Heart left ventricle (tissue), 16 donors: ENCODE measurements at regions not wholly inside any gene's neighbourhood (a gene's known extent, or its start where the extent isn't known, plus 50 kb on each side); places are given as distances from the start of the nearest gene placed in this dataset.

Experiments used
- ATAC-seq, 4 donors: fragments of 200-7000 bp; cut with Tn5 transposase; one replicate each; pipeline ENCODE4 v1.9.1; 2020 to 2022; ENCODE audit warnings: moderate library complexity in 4 of 4, mild to moderate bottlenecking in 3 of 4, moderate number of reproducible peaks in 1 of 4
- DNase-seq, 5 donors: peaks; one replicate each; pipeline ENCODE4 v3.0.0-alpha.2; 2020
- H3K27ac ChIP-seq, 12 donors: fragments of 200-600 bp; sonication (generic) in 4 of 12; one replicate each; pipeline versions ENCODE4 v1.5.0 to v1.8.0; 2016 to 2022; ENCODE audit warnings: mild to moderate bottlenecking in 2 of 12
- H3K27me3 ChIP-seq, 9 donors: fragments of 200-600 bp; sonication (generic) in 2 of 9; one replicate each; pipeline versions ENCODE4 v1.5.1 to v1.8.0; 2016 to 2022; ENCODE audit warnings: mild to moderate bottlenecking in 3 of 9
- H3K36me3 ChIP-seq, 9 donors: fragments of 200-600 bp; sonication (generic) in 2 of 9; one replicate each; pipeline versions ENCODE4 v1.5.0 to v1.8.0; 2018 to 2022; ENCODE audit warnings: mild to moderate bottlenecking in 2 of 9
- H3K4me1 ChIP-seq, 12 donors: fragments of 200-600 bp; sonication (generic) in 4 of 12; one replicate each; pipeline versions ENCODE4 v1.5.0 to v1.8.0; 2016 to 2022; ENCODE audit warnings: mild to moderate bottlenecking in 3 of 12
- H3K4me3 ChIP-seq, 12 donors: fragments of 200-600 bp; sonication (generic) in 4 of 12; one replicate each; pipeline versions ENCODE4 v1.5.0 to v1.8.0; 2017 to 2022; ENCODE audit warnings: mild to moderate bottlenecking in 9 of 12, moderate library complexity in 4 of 12
- H3K9me3 ChIP-seq, 12 donors: fragments of 200-600 bp; sonication (generic) in 4 of 12; one replicate each; pipeline versions ENCODE4 v1.5.0 to v1.8.0; 2016 to 2022; ENCODE audit warnings: mild to moderate bottlenecking in 1 of 12
- CTCF ChIP-seq, 12 donors: fragments of 200-600 bp; sonication (generic) in 4 of 12; IDR thresholded peaks; one replicate each; pipeline versions ENCODE4 v1.5.0 to v1.8.0; 2018 to 2022; ENCODE audit warnings: antibody characterized with exemption in 12 of 12, mild to moderate bottlenecking in 5 of 12
- POLR2A ChIP-seq, 2 donors: fragments of 450-650 bp; IDR thresholded peaks; one replicate each; pipeline ENCODE4 v1.6.1; 2017; ENCODE audit warnings: antibody characterized with exemption in 2 of 2, mild to moderate bottlenecking in 2 of 2, moderate library complexity in 2 of 2
- WGBS, 4 donors: extraction: QIAGEN DNeasy Blood & Tissue Kit in 2 of 4; methylation state at CpG; one replicate each; pipeline versions ENCODE4 v1.1.5 to v1.1.7; 2013 to 2018; 5-methylcytosine and 5-hydroxymethylcytosine counted together
- intact Hi-C, 10 donors: fragments of 100-400 bp; cut with DNase I; formaldehyde crosslinking; loops; one replicate each; pipeline versions ENCODE4 v1.11.1 to v1.14.2; 2022
- donor health status: ischemic (EF 13 %, LVEDD 7.1; RV severe dilation, severe dysfunction).
- donor health status: healthy with polysubstance abuse.
- donor health status: DM: no; HTN: yes; CAD: no.
- donor health status: DM: no; HTN: no; CAD: no.
- donor health status: ischemic (EF 25% LVEDD 6.9; RV normal size, moderate dysfunction).
- donor health status: ischemic (EF 25% LVEDD 5.7; RV mildly dilated, moderate dysfunction).
- donor health status: healthy.
- donor health status: DM: yes; HTN: yes; CAD: no.
- donor health status: ischemic (EF 35%, LVEDD 5.7; RV mildly dilated, moderate dysfunction).
- donor health status: nonischemic (EF 11% LVEDD 7.7; RV severe dilation, severe dysfunction).
- donor health status: DM: yes; HTN: yes; CAD: no.
- donor health status: PGD.
- donor health status: ischemic (EF 29% LVEDD 5.4; RV normal size, mild dysfunction).
- donor health status: nonischemic (EF 23%, LVEDD 6.1; RV moderate dilation, normal function).

GRCh38 chr2:137771064-137771463 lies 193.2 kb upstream of the HNMT start:
- intact Hi-C loops: no loop called here
- Histone ChIP-seq H3K4me1 (no peaks in the 10 kb centered on the region), H3K27ac (no peak overlapping the region), H3K27me3 (no peaks in the 10 kb centered on the region), H3K9me3 (peaks cover 0 to 10% (median 0%) of the 10 kb centered on the region in 12 donors), H3K4me3 (no peak overlapping the region), H3K36me3 (no peaks in the 10 kb centered on the region)
- TF ChIP-seq CTCF (IDR thresholded peaks at IDR 0.05): no peak
- TF ChIP-seq POLR2A (IDR thresholded peaks at IDR 0.05): no peak
- 57 to 77% (median 69%) methylated on average over 1 of the region's 1 CpG for WGBS, 4 donors
- ATAC-seq (no peak), DNase-seq (no peak)

DNA sequence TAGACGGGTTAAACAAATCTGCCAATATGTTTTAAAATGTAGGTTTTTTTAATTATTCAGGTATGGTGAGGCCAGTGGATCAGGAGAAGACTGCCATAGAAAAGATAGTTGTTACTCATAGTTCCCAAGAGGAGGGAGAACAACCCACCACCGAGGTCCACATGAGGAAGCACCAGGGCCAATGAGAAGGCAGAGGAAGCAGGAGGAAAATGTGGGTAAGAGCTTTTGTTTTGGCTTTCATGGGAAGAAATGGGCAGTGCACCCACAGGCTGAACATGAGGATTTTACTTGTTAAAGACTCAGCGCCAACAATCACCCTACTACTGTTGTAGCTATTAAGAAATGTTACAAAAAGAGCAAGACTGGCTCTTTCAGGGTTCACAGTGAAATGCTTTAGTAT lies 191.8 kb upstream of the HNMT start:
- no peaks in the 10 kb centered on the region for H3K36me3 ChIP-seq
- WGBS, 4 donors: 72 to 77% (median 75%) methylated on average over 3 of the region's 3 CpGs
- TF ChIP-seq POLR2A (IDR thresholded peaks at IDR 0.05) (no peak), CTCF (IDR thresholded peaks at IDR 0.05) (no peak)
- no peak overlapping the region for H3K27ac ChIP-seq
- DNase-seq: no peak
- H3K4me3 ChIP-seq: no peak overlapping the region
- H3K27me3 ChIP-seq: no peaks in the 10 kb centered on the region
- no peaks in the 10 kb centered on the region for H3K4me1 ChIP-seq
- intact Hi-C loops: no loop called here
- no peak for ATAC-seq
- H3K9me3 ChIP-seq: peaks cover 0 to 6% (median 0%) of the 10 kb centered on the region in 12 donors

DNA sequence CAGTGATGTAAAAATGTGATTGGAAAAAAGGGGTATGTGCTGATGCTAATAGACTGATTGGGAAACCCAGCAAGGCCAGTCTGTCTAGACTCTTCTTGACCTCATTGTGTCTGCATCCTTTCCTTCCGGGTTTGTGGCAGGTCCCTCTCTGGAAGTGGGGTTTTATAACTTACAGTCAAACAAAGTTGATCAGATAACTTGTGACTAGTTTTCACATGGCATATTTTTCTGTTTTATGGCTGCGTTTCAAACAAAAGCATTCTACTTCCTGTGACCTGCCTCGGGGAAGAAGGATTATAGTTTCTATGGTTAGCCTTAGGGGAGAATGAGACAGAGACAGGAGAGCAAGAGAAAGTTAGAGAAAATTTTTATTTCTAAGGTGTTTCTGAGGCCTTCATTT lies 188.7 kb upstream of the HNMT start:
- ATAC-seq: no peak
- H3K4me1 ChIP-seq: no peaks in the 10 kb centered on the region
- intact Hi-C loops: no loop called here
- peaks cover 0 to 4% (median 0%) of the 10 kb centered on the region in 12 donors for H3K9me3 ChIP-seq
- 56 to 62% (median 57%) methylated on average over 3 of the region's 3 CpGs for WGBS, 4 donors
- DNase-seq: no peak
- TF ChIP-seq POLR2A (IDR thresholded peaks at IDR 0.05) (no peak), CTCF (IDR thresholded peaks at IDR 0.05) (no peak)
- H3K27me3 ChIP-seq: no peaks in the 10 kb centered on the region
- no peaks in the 10 kb centered on the region for H3K36me3 ChIP-seq
- no peak overlapping the region for H3K27ac ChIP-seq
- no peak overlapping the region for H3K4me3 ChIP-seq

- intact Hi-C loops: no loop called here
- H3K27me3 ChIP-seq: no peaks in the 10 kb centered on the region
- ATAC-seq: no peak
- no peak overlapping the region for H3K4me3 ChIP-seq
- H3K9me3 ChIP-seq: peaks cover 0 to 4% (median 0%) of the 10 kb centered on the region in 12 donors
- H3K27ac ChIP-seq: no peak overlapping the region
- no peak for DNase-seq
- 24 to 35% (median 26%) methylated on average over 3 of the region's 3 CpGs for WGBS, 4 donors
- H3K4me1 ChIP-seq: no peaks in the 10 kb centered on the region
- H3K36me3 ChIP-seq: no peaks in the 10 kb centered on the region
- TF ChIP-seq CTCF (IDR thresholded peaks at IDR 0.05) (no peak), POLR2A (IDR thresholded peaks at IDR 0.05) (no peak)
Measured at GRCh38 chr2:137776697-137777096, 187.6 kb upstream of the HNMT start.
